SJCRH30 (cell line): ENCODE measurements at regions not wholly inside any gene's neighbourhood (a gene's known extent, or its start where the extent isn't known, plus 50 kb on each side); places are given as distances from the start of the nearest gene placed in this dataset.

ENCODE experiments used
- DNase-seq, 2 experiments: peaks; one replicate each; pipeline ENCODE4 v3.0.0-alpha.2; 2015 to 2020
- H3K27ac ChIP-seq: fragments of 250-450 bp; sonication (Bioruptor Pico); 2 replicates; pipeline ENCODE4 v1.5.1; 2020; ENCODE audit warnings: mild to moderate bottlenecking, moderate library complexity
- H3K27me3 ChIP-seq: fragments of 250-450 bp; sonication (Bioruptor Pico); 2 replicates; pipeline ENCODE4 v1.5.1; 2020; ENCODE audit warnings: mild to moderate bottlenecking, moderate library complexity
- H3K36me3 ChIP-seq: fragments of 250-450 bp; sonication (Bioruptor Pico); 2 replicates; pipeline ENCODE4 v1.5.1; 2020; ENCODE audit warnings: mild to moderate bottlenecking, moderate library complexity
- H3K4me1 ChIP-seq: fragments of 250-450 bp; sonication (Bioruptor Pico); 2 replicates; pipeline ENCODE4 v1.5.1; 2020; ENCODE audit warnings: mild to moderate bottlenecking, moderate library complexity
- H3K4me3 ChIP-seq: fragments of 250-450 bp; sonication (Bioruptor Pico); 2 replicates; pipeline ENCODE4 v1.5.1; 2020; ENCODE audit warnings: mild to moderate bottlenecking, moderate library complexity
- H3K9me3 ChIP-seq: fragments of 250-450 bp; sonication (Bioruptor Pico); replicated peaks from 2 replicates; pipeline ENCODE4 v1.5.1; 2020; ENCODE audit warnings: mild to moderate bottlenecking, moderate library complexity

DNA sequence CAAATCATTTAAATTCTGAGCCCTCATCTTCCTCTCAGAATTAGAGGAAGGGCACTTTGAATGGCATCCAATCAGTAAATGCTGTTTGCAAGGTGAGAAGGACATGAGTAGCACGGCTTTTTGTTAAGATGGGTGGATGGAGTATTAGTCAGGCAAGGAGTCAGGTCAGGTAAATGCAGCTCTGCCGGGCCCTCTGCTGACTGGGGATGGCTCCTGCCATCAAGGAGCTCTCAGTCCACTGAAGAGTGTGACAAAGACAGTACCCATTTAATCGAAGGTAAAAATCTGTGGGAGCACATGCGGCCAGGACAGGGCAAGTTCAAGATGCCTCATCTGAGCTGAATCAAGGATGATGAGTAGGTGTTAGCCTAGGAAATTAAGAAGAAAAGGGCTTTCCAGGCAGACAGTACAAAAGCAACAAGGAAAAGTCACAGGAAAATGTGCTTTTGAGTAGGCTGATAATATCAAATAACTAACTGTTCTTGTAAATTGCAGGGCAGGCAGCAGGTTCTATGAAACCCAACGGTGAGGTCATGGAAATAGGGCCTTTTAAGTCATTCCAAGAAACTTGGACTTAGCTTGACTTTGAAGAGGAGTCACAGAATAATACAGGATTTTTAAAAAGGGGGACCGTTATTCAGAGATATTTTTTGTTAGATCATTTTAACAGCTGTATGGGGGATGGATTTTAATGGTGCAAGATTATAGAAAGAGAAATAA is 670.5 kb upstream of the ARGLU1 start:
- no peaks in the 10 kb centered on the region for H3K9me3 ChIP-seq

DNA sequence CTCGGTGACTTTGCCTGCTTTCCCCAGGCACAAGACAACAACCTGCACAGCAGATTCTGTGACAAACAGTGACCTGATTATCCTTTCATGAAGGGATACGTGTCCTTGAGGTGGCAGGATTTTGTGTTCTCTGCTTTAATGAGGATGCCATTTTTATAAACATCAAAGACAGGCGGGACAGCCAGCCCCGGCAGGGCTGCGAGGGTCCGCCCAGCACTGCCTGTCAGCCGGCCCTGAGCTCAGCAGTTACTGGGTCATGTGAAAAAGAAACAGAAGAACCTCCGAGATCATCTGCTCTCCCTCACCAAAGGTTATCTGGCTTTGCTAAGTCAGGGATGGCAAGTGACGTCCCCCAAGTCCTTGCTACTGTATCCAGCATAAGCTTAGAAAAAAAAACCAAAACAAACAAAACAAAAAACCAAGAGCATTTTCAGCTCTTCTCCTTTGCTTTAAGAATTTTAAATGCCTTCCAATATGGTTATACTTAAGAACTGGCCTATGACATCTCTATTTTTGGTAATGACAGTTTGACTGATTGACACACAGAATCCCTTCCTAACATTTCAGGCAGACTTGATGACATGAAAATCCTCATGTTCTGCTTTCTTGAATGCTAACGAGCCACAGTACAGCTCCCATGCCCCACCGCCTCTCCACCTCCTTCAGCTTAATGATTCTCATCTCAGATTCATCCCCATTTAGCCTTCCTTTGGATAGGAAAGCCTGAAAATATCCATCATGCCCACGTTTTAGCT is 666.6 kb upstream of the ARGLU1 start:
- H3K27ac ChIP-seq = no peak overlapping the region
- no peaks in the 10 kb centered on the region for H3K4me1 ChIP-seq
- H3K27me3 ChIP-seq = no peaks in the 10 kb centered on the region
- H3K4me3 ChIP-seq = no peak overlapping the region
- H3K9me3 ChIP-seq = no peaks in the 10 kb centered on the region
- no peaks in the 10 kb centered on the region for H3K36me3 ChIP-seq
- no peak for DNase-seq

More for the DNA sequence above, 670.5 kb upstream of the ARGLU1 start:
- Histone ChIP-seq H3K4me1 (no peaks in the 10 kb centered on the region), H3K27ac (no peak overlapping the region), H3K4me3 (no peak overlapping the region), H3K27me3 (no peaks in the 10 kb centered on the region), H3K36me3 (no peaks in the 10 kb centered on the region)
- no peak for DNase-seq

GRCh38 chr13:107233541-107233940 is 665.6 kb upstream of the ARGLU1 start:
- Histone ChIP-seq H3K36me3 (no peaks in the 10 kb centered on the region), H3K9me3 (no peaks in the 10 kb centered on the region), H3K4me3 (no peak overlapping the region), H3K27ac (no peak overlapping the region), H3K4me1 (no peaks in the 10 kb centered on the region), H3K27me3 (no peaks in the 10 kb centered on the region)
- no peak for DNase-seq

- H3K36me3 ChIP-seq = no peaks in the 10 kb centered on the region
- no peaks in the 10 kb centered on the region for H3K9me3 ChIP-seq
- H3K27ac ChIP-seq = no peak overlapping the region
- DNase-seq = no peak
- H3K4me1 ChIP-seq = no peaks in the 10 kb centered on the region
- no peaks in the 10 kb centered on the region for H3K27me3 ChIP-seq
- no peak overlapping the region for H3K4me3 ChIP-seq
Observed at GRCh38 chr13:107231944-107232343, 664.0 kb upstream of the ARGLU1 start.

DNA sequence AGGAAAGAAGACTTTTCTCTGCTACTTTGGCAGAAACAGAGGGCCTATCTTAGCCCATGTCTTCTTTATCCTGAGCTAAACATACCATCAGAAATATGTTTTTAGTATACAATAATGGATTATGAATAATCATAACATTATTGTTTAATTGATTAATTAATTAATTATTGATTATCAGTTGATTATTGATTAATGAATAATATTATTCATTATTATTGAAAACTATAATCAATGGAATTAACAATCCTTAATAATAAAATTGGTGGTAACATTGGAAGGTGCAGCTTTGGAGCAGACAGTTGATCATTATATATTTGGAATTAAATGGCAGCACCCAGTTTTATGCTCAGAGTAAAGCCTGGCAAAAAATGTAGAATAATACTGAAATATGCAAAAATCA is 655.9 kb upstream of the ARGLU1 start:
- Histone ChIP-seq H3K27me3 (no peaks in the 10 kb centered on the region), H3K4me3 (no peak overlapping the region), H3K36me3 (no peaks in the 10 kb centered on the region), H3K9me3 (no peaks in the 10 kb centered on the region), H3K4me1 (no peaks in the 10 kb centered on the region), H3K27ac (no peak overlapping the region)
- DNase-seq = no peak

DNA sequence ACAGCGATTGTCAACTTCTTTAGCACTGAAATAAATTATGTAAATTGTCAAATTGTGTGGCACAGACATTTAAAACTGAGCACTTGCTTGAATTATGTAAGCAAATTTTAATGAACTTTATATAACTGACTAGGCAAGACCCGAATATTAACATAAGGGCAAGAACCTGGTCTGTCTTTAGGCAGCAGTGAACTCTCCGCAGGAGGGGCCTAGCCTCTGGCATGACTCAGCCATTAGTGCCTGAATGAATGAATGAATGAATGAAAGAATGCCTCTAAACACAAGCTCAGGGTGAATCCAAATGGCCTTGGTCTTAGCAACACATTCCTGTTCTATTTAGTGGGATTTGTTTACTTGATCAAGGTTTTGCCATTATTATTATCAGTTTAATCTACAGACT is 654.7 kb upstream of the ARGLU1 start:
- H3K27me3 ChIP-seq = no peaks in the 10 kb centered on the region
- no peak for DNase-seq
- H3K4me1 ChIP-seq = no peaks in the 10 kb centered on the region
- H3K4me3 ChIP-seq = no peak overlapping the region
- no peaks in the 10 kb centered on the region for H3K36me3 ChIP-seq
- no peak overlapping the region for H3K27ac ChIP-seq
- no peaks in the 10 kb centered on the region for H3K9me3 ChIP-seq

DNA sequence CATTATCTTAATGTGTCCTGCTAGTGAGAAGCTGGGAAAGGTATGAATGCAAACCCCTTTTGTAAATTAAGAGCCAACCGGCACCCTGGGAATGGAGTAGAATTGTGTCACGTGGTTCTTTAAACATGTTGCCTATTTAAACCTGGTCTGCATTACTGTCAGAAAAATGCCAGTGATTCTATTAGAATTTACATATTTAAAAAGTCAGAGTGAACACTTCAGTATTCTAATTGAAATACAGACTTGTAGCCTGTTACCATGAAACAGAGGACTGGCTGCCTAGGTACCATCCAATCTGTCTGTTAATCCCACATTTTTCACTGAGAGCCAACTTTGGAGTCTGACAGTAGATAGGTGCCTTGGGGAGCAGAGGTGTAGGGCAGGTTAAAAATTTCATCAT is 652.3 kb upstream of the ARGLU1 start:
- no peaks in the 10 kb centered on the region for H3K36me3 ChIP-seq
- DNase-seq = no peak
- H3K9me3 ChIP-seq = no peaks in the 10 kb centered on the region
- H3K4me3 ChIP-seq = no peak overlapping the region
- H3K27me3 ChIP-seq = no peaks in the 10 kb centered on the region
- H3K27ac ChIP-seq = no peak overlapping the region
- H3K4me1 ChIP-seq = no peaks in the 10 kb centered on the region

GRCh38 chr13:107217251-107217650 is 649.3 kb upstream of the ARGLU1 start:
- H3K27ac ChIP-seq = no peak overlapping the region
- no peaks in the 10 kb centered on the region for H3K36me3 ChIP-seq
- H3K9me3 ChIP-seq = no peaks in the 10 kb centered on the region
- H3K4me3 ChIP-seq = no peak overlapping the region
- no peaks in the 10 kb centered on the region for H3K4me1 ChIP-seq
- no peak for DNase-seq
- H3K27me3 ChIP-seq = no peaks in the 10 kb centered on the region

GRCh38 chr13:107216046-107216755 is 648.3 kb upstream of the ARGLU1 start:
- Histone ChIP-seq H3K27me3 (no peaks in the 10 kb centered on the region), H3K4me3 (no peak overlapping the region), H3K27ac (no peak overlapping the region), H3K4me1 (no peaks in the 10 kb centered on the region), H3K36me3 (no peaks in the 10 kb centered on the region), H3K9me3 (no peaks in the 10 kb centered on the region)
- DNase-seq = no peak

DNA sequence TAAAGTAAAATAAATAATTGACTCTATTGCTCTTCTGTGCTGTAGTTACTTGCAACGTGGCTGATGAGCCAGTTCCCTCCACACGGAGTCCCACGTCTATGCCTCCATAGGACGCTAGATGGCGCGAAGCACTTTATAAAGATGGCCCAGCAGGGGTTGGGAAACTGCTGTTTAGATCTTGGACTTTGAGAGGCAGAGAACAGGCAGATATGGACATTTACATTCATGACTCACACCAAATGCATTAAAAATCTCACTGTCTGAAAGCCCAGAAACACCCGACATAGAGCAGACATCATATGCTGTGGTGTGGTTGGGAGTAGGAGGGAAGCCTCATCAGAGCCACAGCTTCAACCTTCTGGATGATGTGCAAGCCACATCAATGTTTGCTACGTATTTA is 643.1 kb upstream of the ARGLU1 start:
- Histone ChIP-seq H3K9me3 (no peaks in the 10 kb centered on the region), H3K4me3 (peak overlapping the region; percentile 19), H3K4me1 (0 out of 2 replicates have a peak, but pooled peaks cover 7% of the 10 kb centered on the region), H3K27ac (peak overlapping the region; percentile 13), H3K27me3 (no peaks in the 10 kb centered on the region; the same call in 1 of the 2 replicates), H3K36me3 (no peaks in the 10 kb centered on the region)
- DNase-seq = peak; percentile 73 to 92

- peak overlapping the region; percentile 13 for H3K27ac ChIP-seq
- H3K4me1 ChIP-seq = 0 out of 2 replicates have a peak, but pooled peaks cover 7% of the 10 kb centered on the region
- DNase-seq = peak; percentile 54 to 82
- peak overlapping the region; percentile 19 for H3K4me3 ChIP-seq
- H3K27me3 ChIP-seq = no peaks in the 10 kb centered on the region; the same call in 1 of the 2 replicates
- H3K36me3 ChIP-seq = no peaks in the 10 kb centered on the region
- no peaks in the 10 kb centered on the region for H3K9me3 ChIP-seq
Observed at GRCh38 chr13:107210723-107211030, 642.7 kb upstream of the ARGLU1 start.

- Histone ChIP-seq H3K27me3 (no peaks in the 10 kb centered on the region; the same call in 1 of the 2 replicates), H3K27ac (peak overlapping the region; percentile 13), H3K4me1 (0 out of 2 replicates have a peak, but pooled peaks cover 7% of the 10 kb centered on the region), H3K9me3 (no peaks in the 10 kb centered on the region), H3K4me3 (peak overlapping the region; percentile 19), H3K36me3 (no peaks in the 10 kb centered on the region)
- peak in 1 of 2 experiments; percentile 2 for DNase-seq
Observed at GRCh38 chr13:107209824-107210722, 642.1 kb upstream of the ARGLU1 start.

DNA sequence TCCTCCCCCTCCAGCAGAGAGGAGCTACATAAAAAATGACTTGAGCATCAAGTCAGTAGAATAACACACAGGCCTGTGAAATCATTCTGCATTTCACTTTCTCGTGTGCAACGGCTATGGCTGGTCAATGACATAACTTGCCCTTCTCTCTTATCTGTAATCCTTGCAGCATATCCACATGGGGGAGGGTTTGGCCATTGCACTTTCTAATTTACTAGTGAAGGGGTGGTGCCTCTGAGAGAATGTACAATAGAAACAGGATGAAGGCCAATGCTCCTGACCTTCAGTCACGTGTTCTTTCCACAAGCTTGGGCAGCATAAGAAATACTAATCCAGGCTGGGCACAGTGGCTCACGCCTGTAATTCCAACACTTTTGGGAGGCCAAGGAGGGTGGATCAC is 641.0 kb upstream of the ARGLU1 start:
- H3K4me3 ChIP-seq = no peak overlapping the region
- H3K9me3 ChIP-seq = no peaks in the 10 kb centered on the region
- 0 out of 2 replicates have a peak, but pooled peaks cover 7% of the 10 kb centered on the region for H3K4me1 ChIP-seq
- no peaks in the 10 kb centered on the region for H3K36me3 ChIP-seq
- H3K27me3 ChIP-seq = no peaks in the 10 kb centered on the region; the same call in 1 of the 2 replicates
- no peak overlapping the region for H3K27ac ChIP-seq
- DNase-seq = no peak
